GM18907 (cell line): ENCODE measurements at regions not wholly inside any gene's neighbourhood (a gene's known extent, or its start where the extent isn't known, plus 50 kb on each side); places are given as distances from the start of the nearest gene placed in this dataset.
"Not testable (repeated sequence)": the region's sequence is repeated elsewhere in the genome, so short reads cannot be mapped to it uniquely, and the experiment has no call there.

Experiments
- ATAC-seq: cut with Tn5 transposase; IDR thresholded peaks from one replicate; pipeline ENCODE4 v1.9.1; 2021; ENCODE audit warnings: mild to moderate bottlenecking, moderate library complexity; ENCODE audit not compliant: unreplicated experiment

DNA sequence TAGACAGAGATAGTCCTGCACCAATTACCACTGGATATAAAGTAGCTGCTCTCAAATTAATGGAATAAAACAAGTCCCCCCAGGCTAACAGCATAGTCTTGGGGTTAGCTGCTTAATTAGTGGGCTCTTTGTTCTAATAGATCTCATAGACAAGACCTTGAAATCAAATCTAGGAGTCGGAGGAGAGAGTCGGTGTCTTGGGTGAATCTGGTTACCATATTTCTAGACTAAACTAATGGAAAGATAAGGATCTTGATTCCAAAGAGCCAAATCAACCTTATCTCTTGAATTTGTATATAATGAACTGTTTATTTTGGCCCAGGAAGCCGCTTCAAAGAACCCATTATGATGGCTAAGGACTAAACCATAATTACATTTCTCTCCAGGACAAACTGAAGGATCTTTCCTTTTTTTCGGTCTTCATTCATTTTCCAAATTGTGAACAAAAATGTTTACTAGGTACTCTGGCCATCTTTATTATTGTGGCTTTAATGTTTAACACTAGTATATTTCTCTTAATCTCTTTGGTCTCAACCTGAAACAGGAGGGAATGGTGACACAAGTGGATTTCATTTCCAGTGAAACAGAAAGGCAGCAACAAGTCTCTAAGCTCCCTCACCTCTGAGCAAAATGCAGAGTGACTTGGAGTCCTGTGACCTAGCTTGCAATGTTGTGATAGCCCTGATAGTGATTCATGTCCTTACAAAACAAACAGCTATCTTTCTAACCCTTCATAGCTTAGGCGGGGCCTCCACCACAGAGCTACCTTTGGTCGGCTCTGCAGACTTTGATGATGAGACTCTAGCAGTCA is 137.9 kb upstream of the PARD3B start:
- ATAC-seq, result no peak

GRCh38 chr2:204412782-204413181 is 132.5 kb upstream of the PARD3B start:
- ATAC-seq, result not testable (repeated sequence)

DNA sequence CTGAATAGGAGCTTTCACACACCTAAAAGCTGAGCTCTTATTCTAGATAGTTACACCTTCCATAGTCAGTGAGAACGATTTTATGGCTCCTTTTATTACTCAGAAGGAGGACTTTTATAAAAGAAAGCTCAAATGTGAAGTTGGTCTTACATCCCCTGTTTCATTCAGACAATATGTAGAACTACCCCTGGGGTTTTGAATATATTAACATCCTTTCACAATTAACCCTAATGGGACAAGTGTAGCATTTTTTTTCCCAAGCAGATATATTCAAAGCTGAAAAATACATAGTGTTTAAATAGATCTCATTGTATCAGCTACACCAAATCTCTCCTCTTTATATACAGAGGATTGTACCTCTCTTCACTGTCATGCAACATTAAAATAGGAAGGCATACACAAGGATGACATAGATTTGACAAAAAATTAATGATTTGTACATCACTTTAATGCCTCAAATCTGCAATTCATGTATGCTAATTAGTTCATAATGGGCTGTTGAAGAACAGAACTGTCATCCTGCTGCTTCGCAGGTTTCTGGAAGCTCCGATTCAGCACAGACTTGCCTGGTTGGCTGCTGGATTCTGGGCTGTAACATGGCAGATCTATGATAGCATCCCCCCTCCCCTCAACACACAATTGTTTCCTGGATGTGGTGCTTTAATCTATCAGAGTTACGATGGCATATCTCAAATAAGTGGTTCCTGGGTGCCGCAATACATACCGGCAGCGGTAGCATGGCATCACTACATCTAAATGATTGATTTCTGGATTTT is 129.7 kb upstream of the PARD3B start:
- no peak for ATAC-seq

DNA sequence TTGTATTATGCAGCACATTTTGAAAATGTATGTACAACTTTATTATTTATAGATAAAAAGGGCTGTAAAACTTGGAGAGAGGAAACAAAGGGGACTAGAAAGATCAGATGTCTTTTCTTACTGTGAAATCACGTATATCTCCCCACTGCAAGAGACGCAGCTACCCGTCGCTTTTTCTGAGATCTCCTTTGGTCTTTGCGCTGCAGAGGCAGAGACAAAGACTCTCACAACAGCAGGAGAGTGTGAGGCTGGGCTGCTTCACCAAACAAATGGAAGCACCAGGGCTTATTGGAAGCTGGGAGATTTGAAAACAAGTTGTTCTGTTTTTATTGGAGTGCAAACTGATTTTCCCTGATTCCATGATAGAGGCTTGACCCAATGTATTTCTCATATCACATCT is 129.0 kb upstream of the PARD3B start:
- ATAC-seq, result no peak

DNA sequence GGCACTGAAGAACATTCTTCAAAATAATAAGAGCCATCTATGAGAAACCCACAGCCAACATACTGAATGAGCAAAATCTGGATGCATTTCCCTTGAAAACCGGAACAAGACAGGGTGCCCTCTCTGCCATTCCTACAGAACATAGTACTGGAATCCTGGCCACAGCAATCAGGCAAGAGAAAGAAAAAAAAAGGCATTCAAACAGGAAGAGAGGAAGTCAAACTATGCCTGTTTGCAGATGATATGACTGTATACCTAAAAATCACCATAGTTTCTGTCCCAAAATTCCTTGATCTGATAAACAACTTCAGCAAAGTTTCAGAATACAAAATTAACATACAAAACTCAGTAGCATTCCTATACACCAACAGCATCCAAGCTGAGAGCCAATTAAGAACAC is 119.5 kb upstream of the PARD3B start:
- ATAC-seq, result no peak

GRCh38 chr2:204428675-204429074 is 116.6 kb upstream of the PARD3B start:
- ATAC-seq, result no peak

DNA sequence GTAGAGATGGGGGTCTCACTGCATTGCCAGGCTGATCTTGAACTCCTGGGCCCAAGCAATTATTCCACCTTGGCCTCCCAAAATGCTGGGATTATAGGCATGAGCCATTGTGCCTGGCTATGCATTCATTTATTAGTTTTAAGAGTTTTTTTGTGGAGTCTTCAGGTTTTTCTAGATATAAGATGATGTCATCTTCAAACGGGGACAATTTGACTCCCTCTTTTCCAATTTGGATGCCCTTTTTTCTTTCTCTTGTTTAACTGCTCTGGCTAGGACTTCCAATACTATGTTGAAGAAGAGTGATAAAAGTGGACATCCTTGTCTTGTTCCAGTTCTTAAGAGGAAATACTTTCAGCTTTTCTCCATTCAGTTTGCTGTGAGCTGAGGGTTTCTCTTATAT is 113.7 kb upstream of the PARD3B start:
- no peak for ATAC-seq

- ATAC-seq, result no peak
Observed at GRCh38 chr2:204432196-204432595, 113.1 kb upstream of the PARD3B start.

DNA sequence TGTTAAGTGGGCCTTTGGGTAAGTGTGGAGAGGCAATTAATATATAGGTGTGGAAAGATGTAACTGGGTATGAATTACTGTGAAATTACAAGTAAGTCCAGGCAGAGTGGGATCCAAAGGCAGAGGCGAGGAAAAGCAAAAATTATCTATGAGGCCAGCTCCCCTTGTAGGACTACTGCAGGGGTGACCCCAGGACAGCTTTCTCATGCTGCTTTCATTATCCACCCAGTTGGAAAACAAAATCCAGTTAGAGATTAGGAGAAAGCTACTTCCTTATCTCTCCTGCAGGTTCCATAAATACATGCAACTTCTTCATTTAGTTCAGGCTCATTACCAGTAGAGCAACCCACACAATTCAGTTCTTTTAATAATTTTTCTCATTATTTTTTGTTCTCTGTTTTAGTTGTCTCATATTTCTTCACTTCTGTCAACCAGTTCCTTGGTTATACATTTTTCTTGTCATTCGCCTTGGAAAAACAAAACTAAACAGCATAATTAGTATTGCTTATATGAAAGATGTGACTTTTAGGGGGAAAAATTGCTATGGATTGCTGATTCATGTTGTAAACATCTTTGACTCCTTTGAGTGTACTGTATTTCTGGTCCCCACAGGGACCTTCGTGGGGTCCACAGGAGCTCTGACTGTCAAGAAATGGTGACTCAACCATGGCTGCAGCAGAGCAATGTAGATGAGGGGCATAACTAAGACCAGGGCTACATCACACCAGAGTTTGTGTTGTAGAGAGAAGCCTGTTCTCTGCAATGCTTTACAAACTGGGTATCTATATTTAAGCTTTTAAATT is 110.4 kb upstream of the PARD3B start:
- ATAC-seq, result no peak

DNA sequence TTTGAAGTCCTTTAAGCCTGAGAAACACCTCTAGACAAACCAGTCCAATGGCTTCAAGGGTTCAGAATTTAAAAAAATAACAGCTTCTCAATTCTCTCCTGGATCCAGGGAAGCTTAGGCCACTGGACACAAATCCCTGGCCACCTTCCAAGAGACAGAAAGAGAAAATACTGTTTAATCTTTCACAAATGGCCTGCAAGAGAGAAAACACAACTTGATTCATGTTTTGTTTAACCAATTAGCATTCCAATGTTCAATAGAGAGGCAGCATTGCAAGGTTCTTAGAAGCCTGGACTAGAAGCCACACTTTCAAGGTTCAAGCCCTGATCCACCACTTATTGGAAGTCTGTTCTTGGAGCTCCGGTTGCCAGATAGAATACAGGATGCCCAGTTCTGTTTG is 109.0 kb upstream of the PARD3B start:
- ATAC-seq, result no peak

DNA sequence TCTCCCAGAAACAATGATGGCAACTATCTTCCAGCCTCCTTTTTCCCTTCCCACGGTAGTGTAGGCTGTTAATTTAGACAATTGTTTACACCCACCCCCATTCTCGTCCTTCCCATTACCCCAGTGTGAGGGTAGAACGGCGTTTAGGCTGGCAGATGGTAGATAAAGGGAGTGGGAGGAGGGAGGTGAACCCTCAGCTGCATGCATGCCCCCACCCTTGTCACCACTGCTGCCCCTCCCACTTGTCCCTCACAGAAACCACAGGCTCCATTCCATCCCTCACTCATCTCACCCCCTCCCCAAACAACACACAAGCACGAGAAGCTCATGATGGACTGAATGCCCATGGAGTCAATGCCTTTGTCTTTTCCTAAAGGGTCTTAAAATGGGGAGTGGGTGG is 107.9 kb upstream of the PARD3B start:
- no peak for ATAC-seq

DNA sequence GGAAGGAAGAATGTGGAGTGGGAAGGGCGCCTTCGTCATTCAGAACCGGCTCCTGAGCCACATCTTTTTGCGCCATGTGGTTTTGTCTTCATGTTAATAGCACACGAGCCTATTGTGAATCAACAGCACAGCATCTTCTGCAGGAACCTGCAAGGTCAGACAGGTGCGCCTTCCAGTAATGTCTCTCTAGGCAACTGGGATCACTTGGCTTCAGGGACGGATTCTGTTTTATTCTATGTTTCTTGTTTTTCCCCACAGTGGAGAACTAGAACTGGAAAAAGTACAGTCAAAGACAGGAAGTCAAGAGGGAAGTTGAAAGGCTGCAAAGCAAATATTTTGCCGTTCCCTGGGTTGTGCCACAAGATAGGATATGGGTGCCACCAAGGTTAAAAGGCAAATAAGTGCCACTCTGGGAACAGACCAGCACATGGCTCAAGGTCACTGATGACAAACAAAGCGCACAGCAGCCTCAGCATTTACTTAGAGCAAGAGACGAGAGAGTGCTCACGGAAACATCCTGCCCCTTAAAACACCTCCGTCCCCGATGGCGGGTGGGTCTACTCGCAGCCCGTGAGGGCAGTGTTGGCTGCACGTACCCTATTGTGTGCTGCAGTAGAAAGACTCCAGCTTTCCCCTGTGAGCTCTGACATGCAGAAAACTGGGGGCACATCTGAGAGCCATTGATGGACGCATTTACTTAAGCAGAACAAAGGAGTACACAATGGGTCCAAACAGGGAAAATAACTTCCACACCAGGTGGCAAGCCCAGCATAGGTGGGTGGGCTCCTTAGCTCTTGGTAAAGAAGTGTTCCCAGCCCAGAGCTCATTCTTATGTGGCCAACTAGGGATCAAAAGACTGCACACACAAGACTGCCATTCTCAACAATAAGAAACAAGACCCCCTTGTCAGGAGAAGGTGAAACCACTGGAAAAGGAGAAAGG is 107.2 kb upstream of the PARD3B start:
- ATAC-seq, result no peak

DNA sequence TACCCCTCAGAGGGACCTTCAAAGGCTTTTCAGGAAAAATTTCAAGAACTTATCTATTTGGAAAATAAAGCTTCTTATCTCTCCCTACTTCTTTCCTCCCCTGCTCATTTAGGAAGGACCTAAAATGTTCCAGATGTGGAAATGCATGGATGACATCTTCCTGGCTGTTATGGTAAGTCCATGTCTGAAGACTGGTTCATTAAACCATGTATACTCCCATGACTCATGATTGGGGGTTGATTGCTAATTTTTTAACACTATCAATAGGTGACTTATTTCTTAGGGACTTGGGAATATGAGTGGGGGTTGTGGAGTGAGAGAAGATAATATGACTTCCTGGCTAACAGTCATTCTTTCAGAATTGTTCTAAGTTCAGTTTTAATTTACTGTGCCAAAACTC is 104.0 kb upstream of the PARD3B start:
- no peak for ATAC-seq

GRCh38 chr2:204445149-204445548 is 100.1 kb upstream of the PARD3B start:
- ATAC-seq, result no peak

GRCh38 chr2:204447722-204448121 is 97.6 kb upstream of the PARD3B start:
- ATAC-seq, result no peak

DNA sequence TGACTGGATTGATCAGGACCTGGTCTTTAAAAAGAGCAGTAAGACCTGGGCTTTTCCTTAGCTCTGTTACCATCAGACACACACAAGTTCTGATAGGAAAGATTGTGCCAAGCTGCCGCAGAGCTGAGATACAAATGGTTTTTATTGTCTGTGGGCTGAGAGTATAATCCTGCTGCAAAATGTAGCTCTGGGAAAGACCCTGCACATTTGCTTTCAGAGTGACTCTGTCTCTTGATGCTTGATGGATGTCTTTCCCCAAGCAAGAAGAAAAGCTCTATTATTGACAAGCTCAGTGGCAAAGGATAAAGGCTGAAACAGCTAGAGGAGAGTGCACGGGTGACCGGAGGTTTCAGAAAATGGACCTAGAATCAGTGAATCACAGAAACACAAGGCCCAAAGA is 95.3 kb upstream of the PARD3B start:
- no peak for ATAC-seq

- no peak for ATAC-seq
Observed at GRCh38 chr2:204451766-204452165, 93.5 kb upstream of the PARD3B start.

GRCh38 chr2:204452464-204453023 is 92.7 kb upstream of the PARD3B start:
- ATAC-seq, result no peak

- ATAC-seq, result no peak
Observed at GRCh38 chr2:204453730-204454167, 91.5 kb upstream of the PARD3B start.
